Tongue (tissue), 1 donor: ENCODE measurements at regions not wholly inside any gene's neighbourhood (a gene's known extent, or its start where the extent isn't known, plus 50 kb on each side); places are given as distances from the start of the nearest gene placed in this dataset.
A peak's percentile ranks its signal among the peaks of the same experiment; 100 is the strongest.

Experiments
- DNase-seq: peaks from one replicate; pipeline ENCODE4 v3.0.0-alpha.2; 2015

DNA sequence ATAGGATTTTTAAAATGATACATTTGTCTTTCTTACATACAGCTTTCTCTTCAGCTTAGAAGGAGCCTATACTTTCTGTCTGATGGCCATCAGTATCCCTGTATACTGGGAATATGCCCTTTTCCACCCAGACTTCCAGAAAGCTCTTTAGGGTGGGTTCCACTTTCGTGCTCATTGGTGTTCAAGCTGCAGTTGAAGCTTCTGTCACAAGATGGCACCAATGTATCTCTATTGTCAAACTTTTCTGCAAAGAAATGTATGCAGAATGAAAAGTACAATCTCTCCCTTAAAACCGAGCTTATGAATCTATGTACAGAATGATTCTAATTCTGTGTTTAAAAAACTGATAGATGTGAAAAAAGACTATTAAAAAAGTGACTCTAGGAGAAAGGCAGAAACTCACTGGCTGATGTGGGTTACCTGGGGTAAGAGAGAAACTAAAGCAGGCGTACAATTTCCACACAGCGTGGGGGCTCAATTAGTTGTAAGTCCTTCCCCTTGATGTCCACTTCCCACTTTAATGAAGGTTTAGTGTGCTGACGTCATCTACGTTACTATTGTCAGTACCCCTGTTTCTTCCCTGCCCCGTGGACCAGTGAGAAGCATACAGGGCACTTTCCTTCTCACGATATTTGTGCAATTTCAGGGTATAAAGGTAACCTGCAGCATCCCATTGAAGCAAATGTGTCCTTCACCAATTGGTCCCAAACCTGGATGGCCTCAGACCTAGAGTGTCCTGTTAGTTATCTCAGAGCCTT lies 57.3 kb upstream of the TCEAL2 start:
- peak; percentile 24 for DNase-seq

DNA sequence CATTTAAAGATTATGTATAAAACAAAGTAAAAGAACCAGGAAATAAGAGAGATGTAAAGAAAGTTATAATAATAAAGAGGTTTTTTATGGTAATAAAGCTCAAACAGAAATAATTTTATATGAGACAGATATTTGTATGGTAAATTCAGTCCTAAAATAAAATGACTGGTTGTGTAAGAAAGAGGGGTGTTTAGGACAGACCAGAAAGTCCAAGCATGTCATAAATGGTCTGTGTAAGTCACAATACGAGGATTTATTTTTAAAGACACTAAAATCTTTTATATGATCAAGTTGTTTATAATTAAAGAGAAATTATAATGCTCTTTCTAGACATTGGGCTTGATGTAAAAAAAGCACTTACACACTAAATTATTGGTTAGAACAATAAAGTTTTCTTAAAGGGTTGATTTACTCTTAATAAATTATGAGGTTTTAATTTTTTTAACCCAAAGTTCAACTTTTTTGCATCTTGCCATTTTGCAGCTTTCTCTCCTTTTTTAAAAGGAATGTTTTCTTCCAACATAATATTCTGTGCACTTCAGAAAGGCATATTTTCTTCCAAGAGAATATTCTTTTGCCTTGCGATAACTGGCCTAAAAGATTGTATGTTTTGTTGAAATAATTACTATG lies 61.9 kb upstream of the TCEAL2 start:
- no peak for DNase-seq

DNA sequence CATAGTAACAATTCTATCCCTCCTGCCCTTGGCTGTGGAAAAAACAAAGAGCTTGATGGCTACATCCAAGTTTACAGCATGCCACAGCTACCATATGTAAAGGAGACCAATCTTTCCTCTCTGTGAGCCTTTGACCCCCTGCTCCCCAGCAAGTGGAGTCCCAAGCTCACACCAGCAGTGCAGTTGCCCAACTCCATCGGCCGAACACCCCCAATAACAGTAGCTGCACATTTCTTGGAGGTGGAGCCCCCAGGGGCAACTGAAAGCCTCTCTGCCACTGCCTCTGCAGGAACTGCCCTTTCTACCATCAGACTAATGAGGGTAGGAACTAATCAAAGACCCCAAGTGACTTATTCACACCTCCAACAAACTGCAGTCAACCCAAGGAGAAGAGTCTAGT lies 81.0 kb upstream of the TCEAL2 start:
- DNase-seq = no peak

GRCh38 chrX:102043380-102043779 lies 82.1 kb upstream of the TCEAL2 start:
- DNase-seq = no peak

DNA sequence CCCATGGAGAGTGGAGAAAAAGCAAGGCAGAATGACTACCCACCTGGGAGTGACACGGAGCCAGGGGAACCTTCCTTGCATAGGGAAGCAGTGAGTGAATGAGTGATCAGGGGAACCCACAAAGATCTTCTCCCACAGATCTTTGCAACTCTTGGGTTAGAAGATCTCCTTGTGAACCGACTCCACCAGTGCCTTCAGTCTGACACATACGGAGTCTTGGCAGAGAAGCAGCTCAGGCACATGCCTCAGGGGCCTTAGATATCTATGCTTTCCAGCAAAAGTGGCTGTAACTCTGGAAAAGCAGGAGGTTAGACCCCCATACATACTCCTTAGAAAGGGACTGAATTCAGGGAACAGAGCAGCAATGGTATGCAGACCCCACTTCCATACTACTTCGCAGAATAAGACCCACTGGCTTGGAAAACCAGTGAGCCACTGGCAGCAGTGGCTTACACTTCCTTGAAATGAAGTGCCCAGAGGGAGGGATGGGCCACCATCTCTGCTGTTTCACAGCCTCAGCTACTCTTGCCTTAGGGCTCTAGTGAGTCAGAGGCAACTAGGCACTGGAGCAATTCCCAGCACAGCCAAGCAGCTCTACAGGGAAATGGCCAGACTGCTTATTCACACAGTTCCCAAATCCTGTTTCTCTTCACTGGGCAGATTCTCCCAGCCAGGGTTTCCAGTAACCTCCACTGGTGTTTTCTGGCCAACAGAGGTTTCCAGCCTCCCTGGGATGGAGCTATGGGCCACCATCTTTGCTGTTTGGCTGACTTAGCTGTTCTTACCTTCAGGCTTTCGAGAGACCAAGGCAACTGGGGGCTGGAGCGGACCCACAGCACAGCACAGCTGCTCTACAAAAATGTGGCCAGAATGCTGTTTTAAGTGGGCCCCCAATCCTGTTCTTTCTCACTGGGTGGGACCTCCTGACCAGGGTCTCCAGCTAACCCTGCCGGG lies 82.8 kb upstream of the TCEAL2 start:
- DNase-seq = no peak

DNA sequence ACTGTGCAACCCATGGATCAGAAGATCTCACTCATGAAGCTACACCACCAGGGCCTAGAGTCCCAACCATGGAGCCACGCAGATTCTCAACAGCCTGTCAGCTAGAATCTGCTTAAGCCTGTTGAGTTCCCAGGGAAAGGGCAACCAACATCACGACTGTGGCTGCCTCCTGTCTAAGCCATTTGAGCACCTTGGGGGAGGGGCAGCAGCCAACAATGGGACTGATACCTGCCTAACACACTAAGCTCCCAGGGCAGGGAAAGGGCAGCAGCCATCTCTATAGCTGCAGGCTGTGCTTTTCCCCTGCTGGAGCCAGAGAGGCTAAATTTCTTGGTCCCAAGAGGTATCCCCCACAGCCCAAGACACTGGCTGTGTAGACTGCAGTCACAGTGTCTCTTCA lies 96.5 kb upstream of the TCEAL2 start:
- no peak for DNase-seq

GRCh38 chrX:102018208-102018607 lies 86.4 kb upstream of the ZMAT1 start:
- no peak for DNase-seq

GRCh38 chrX:102008901-102009300 lies 77.1 kb upstream of the ZMAT1 start:
- DNase-seq = no peak

GRCh38 chrX:101999644-102000539 lies 68.1 kb upstream of the ZMAT1 start:
- no peak for DNase-seq

DNA sequence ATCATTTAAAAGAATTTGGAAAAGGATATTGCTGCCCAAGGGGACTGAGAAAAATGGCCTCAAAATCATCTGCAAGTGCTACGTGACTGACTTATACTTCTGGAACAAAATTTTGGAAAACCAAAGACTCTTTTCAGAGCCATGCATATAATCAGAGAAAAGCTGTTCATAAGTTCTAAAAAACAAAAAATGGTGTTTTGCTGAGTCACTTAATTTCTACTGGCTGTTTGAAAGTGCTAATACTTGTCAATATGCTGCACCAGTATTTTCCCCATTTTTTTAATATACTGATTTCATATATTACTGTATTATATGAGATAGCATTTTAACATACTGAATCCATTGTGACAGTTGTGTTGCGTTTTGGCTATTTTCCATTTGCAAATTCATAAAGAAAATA lies 61.5 kb upstream of the ZMAT1 start:
- no peak for DNase-seq

DNA sequence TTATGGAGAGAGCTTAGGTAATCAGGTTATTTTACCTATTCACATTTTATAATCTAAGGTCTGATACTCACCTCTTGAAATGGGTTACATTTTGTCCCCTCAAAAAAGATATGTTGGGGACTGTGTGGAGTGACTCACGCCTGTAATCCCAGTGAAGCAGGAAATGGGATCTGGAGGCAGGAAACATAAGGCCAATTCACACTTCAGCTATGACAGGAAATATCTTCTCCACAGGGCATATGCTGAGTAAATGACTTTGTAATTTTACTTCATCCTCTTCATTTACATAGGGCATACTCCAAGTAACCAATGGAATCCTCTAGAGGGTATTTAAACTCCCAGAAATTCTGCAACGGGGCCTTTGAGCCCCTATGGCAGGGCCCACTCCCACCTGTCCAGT lies 54.8 kb upstream of the ZMAT1 start:
- no peak for DNase-seq
